ENCODE measurements at regions not wholly inside any gene's neighbourhood (a gene's known extent, or its start where the extent isn't known, plus 50 kb on each side); places are given as distances from the start of the nearest gene placed in this dataset.

GRCh38 chr11:128095466-128095981 is 491.8 kb downstream of the ETS1 start:
- no peak for DNase-seq (ENCODE audit: low spot score)

GRCh38 chr11:128093689-128094088 is 493.7 kb downstream of the ETS1 start:
- no peak for DNase-seq (ENCODE audit: low spot score)

- no peak for DNase-seq (ENCODE audit: low spot score)
Observed at GRCh38 chr11:128089962-128090361, 497.4 kb downstream of the ETS1 start.

GRCh38 chr11:128086794-128087193 is 500.6 kb downstream of the ETS1 start:
- no peak for DNase-seq (ENCODE audit: low spot score)

- no peak for DNase-seq (ENCODE audit: low spot score)
Observed at GRCh38 chr11:128085276-128085675, 502.1 kb downstream of the ETS1 start.

- no peak for DNase-seq (ENCODE audit: low spot score)
Observed at GRCh38 chr11:128082574-128082973, 504.8 kb downstream of the ETS1 start.

GRCh38 chr11:128069665-128070064 is 517.7 kb downstream of the ETS1 start:
- no peak for DNase-seq (ENCODE audit: low spot score)

GRCh38 chr11:128067780-128068179 is 519.6 kb downstream of the ETS1 start:
- no peak for DNase-seq (ENCODE audit: low spot score)

GRCh38 chr11:128066399-128066798 is 521.0 kb downstream of the ETS1 start:
- DNase-seq (ENCODE audit: low spot score) = no peak

- DNase-seq (ENCODE audit: low spot score) = no peak
Observed at GRCh38 chr11:128061281-128061871, 526.0 kb downstream of the ETS1 start.

GRCh38 chr11:128058580-128059208 is 528.7 kb downstream of the ETS1 start:
- no peak for DNase-seq (ENCODE audit: low spot score)

GRCh38 chr11:128057786-128058395 is 529.5 kb downstream of the ETS1 start:
- DNase-seq (ENCODE audit: low spot score) = peak; percentile 23

GRCh38 chr11:128055576-128056217 is 531.7 kb downstream of the ETS1 start:
- no peak for DNase-seq (ENCODE audit: low spot score)

- DNase-seq (ENCODE audit: low spot score) = no peak
Observed at GRCh38 chr11:128053981-128054931, 533.1 kb downstream of the ETS1 start.

GRCh38 chr11:128052912-128053641 is 534.3 kb downstream of the ETS1 start:
- no peak for DNase-seq (ENCODE audit: low spot score)

- no peak for DNase-seq (ENCODE audit: low spot score)
Observed at GRCh38 chr11:128048121-128048520, 539.2 kb downstream of the ETS1 start.

- DNase-seq (ENCODE audit: low spot score) = no peak
Observed at GRCh38 chr11:128047026-128047425, 540.3 kb downstream of the ETS1 start.

- no peak for DNase-seq (ENCODE audit: low spot score)
Observed at GRCh38 chr11:128046213-128046612, 541.1 kb downstream of the ETS1 start.

GRCh38 chr11:128045094-128045725 is 542.1 kb downstream of the ETS1 start:
- no peak for DNase-seq (ENCODE audit: low spot score)

GRCh38 chr11:128042290-128042751 is 545.0 kb downstream of the ETS1 start:
- no peak for DNase-seq (ENCODE audit: low spot score)
